GM23338 (cell line): ENCODE measurements at regions not wholly inside any gene's neighbourhood (a gene's known extent, or its start where the extent isn't known, plus 50 kb on each side); places are given as distances from the start of the nearest gene placed in this dataset.

Source experiments
- ZNF114 ChIP-seq: fragments of 250-450 bp; sonication (Bioruptor Pico); IDR thresholded peaks from 2 replicates; pipeline ENCODE4 v1.5.0; 2020; ENCODE audit warnings: mild to moderate bottlenecking, moderate library complexity
- TF ChIP-seq, protein P1 (sequence below), 2 experiments: fragments of 200-600 bp in 1 of 2; sonication (generic) in 1 of 2; conservative IDR thresholded peaks; 2 replicates each; pipeline versions ENCODE4 v1.5.1 to v1.6.1; 2016 to 2017; ENCODE audit warnings: antibody characterized with exemption in 2 of 2, low read depth in 2 of 2, mild to moderate bottlenecking in 2 of 2, moderate library complexity in 1 of 2

DNA sequence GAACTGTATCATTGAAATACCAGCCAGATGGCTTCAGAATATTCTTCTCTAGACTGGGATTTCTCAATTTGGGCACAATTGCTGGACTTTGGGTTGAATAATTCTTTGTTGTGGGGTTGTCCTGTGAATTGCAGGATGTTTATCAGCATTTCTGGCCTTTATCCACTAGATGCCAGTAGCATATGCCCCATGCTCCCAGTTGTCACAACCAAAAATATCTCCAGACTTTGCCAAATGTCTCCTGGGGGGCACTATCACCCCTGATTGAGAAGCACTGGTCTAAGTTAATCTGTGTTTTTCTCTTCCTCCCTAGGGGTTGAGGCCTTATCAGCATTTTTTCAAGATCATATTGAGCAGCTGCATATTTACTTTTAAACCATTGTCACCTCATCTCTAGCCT is 204.9 kb upstream of the SP8 start:
- TF ChIP-seq, protein P1, sequence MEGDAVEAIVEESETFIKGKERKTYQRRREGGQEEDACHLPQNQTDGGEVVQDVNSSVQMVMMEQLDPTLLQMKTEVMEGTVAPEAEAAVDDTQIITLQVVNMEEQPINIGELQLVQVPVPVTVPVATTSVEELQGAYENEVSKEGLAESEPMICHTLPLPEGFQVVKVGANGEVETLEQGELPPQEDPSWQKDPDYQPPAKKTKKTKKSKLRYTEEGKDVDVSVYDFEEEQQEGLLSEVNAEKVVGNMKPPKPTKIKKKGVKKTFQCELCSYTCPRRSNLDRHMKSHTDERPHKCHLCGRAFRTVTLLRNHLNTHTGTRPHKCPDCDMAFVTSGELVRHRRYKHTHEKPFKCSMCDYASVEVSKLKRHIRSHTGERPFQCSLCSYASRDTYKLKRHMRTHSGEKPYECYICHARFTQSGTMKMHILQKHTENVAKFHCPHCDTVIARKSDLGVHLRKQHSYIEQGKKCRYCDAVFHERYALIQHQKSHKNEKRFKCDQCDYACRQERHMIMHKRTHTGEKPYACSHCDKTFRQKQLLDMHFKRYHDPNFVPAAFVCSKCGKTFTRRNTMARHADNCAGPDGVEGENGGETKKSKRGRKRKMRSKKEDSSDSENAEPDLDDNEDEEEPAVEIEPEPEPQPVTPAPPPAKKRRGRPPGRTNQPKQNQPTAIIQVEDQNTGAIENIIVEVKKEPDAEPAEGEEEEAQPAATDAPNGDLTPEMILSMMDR (conservative IDR thresholded peaks at IDR 0.05; ENCODE audit: low read depth in 2 of 2): peak; percentile 55 to 70
- no peak for TF ChIP-seq ZNF114 (CRISPR knock-in tag)
